SK-N-DZ (cell line): ENCODE measurements at regions not wholly inside any gene's neighbourhood (a gene's known extent, or its start where the extent isn't known, plus 50 kb on each side); places are given as distances from the start of the nearest gene placed in this dataset.
A peak's percentile ranks its signal among the peaks of the same experiment; 100 is the strongest.

Experiments used
- DNase-seq: peaks from one replicate; pipeline ENCODE4 v3.0.0-alpha.2; 2015; ENCODE audit warnings: low spot score

- no peak for DNase-seq
Measured at GRCh38 chr2:9756692-9757250, 86.5 kb upstream of the TAF1B start.

- DNase-seq, result no peak
Measured at GRCh38 chr2:9757501-9758264, 85.6 kb upstream of the TAF1B start.

GRCh38 chr2:9758741-9759140 is 84.5 kb upstream of the TAF1B start:
- no peak for DNase-seq

- DNase-seq, result no peak
Measured at GRCh38 chr2:9760069-9760901, 83.0 kb upstream of the TAF1B start.

- DNase-seq, result no peak
Measured at GRCh38 chr2:9760902-9761228, 82.4 kb upstream of the TAF1B start.

GRCh38 chr2:9761577-9761976 is 81.7 kb upstream of the TAF1B start:
- no peak for DNase-seq

GRCh38 chr2:9762164-9762563 is 81.1 kb upstream of the TAF1B start:
- DNase-seq, result no peak

- DNase-seq, result no peak
Measured at GRCh38 chr2:9762941-9763340, 80.3 kb upstream of the TAF1B start.

- DNase-seq, result no peak
Measured at GRCh38 chr2:9763356-9764152, 79.7 kb upstream of the TAF1B start.

- no peak for DNase-seq
Measured at GRCh38 chr2:9764153-9764778, 79.0 kb upstream of the TAF1B start.

- DNase-seq, result no peak
Measured at GRCh38 chr2:9765611-9766531, 77.4 kb upstream of the TAF1B start.

GRCh38 chr2:9767656-9768281 is 75.5 kb upstream of the TAF1B start:
- no peak for DNase-seq

GRCh38 chr2:9768388-9768787 is 74.9 kb upstream of the TAF1B start:
- peak; percentile 75 for DNase-seq

GRCh38 chr2:9769171-9770005 is 73.9 kb upstream of the TAF1B start:
- DNase-seq, result peak; percentile 54

- no peak for DNase-seq
Measured at GRCh38 chr2:9770006-9770307, 73.3 kb upstream of the TAF1B start.

GRCh38 chr2:9770308-9771100 is 72.8 kb upstream of the TAF1B start:
- peak; percentile 80 for DNase-seq

- DNase-seq, result no peak
Measured at GRCh38 chr2:9771101-9771449, 72.2 kb upstream of the TAF1B start.

- no peak for DNase-seq
Measured at GRCh38 chr2:9771481-9772017, 71.7 kb upstream of the TAF1B start.
